Esophagus (tissue), 2 donors: ENCODE measurements at regions not wholly inside any gene's neighbourhood (a gene's known extent, or its start where the extent isn't known, plus 50 kb on each side); places are given as distances from the start of the nearest gene placed in this dataset.

Source experiments
- H3K27ac ChIP-seq, 2 donors: one replicate each; pipeline ENCODE4 v1.5.1; 2013; ENCODE audit warnings: low read depth in 2 of 2, mild to moderate bottlenecking in 2 of 2, inconsistent platforms in 1 of 2, low read length in 1 of 2, moderate library complexity in 1 of 2
- H3K27me3 ChIP-seq, 2 donors: one replicate each; pipeline ENCODE4 v1.6.1; 2013; ENCODE audit warnings: low read length in 2 of 2, control low read depth in 1 of 2, mild to moderate bottlenecking in 1 of 2; ENCODE audit not compliant: insufficient read depth in 2 of 2, control insufficient read depth in 1 of 2
- H3K36me3 ChIP-seq, 2 donors: one replicate each; pipeline ENCODE4 v1.6.1; 2013; ENCODE audit warnings: low read length in 1 of 2; ENCODE audit not compliant: control insufficient read depth in 2 of 2, insufficient read depth in 2 of 2
- H3K4me1 ChIP-seq, 2 donors: one replicate each; pipeline ENCODE4 v1.6.1; 2013; ENCODE audit warnings: low read length in 1 of 2; ENCODE audit not compliant: control insufficient read depth in 2 of 2, insufficient read depth in 2 of 2
- H3K4me3 ChIP-seq, 2 donors: one replicate each; pipeline ENCODE4 v1.5.1; 2013; ENCODE audit warnings: low read length in 2 of 2, mild to moderate bottlenecking in 2 of 2, low read depth in 1 of 2, moderate library complexity in 1 of 2
- H3K9me3 ChIP-seq, 2 donors: one replicate each; pipeline ENCODE4 v1.6.1; 2013; ENCODE audit warnings: mild to moderate bottlenecking in 2 of 2, low read depth in 1 of 2, low read length in 1 of 2, moderate library complexity in 1 of 2; ENCODE audit not compliant: control insufficient read depth in 2 of 2, insufficient read depth in 1 of 2
- WGBS, 2 donors: extraction: QIAGEN DNeasy Blood & Tissue Kit; methylation state at CpG; one replicate each; pipeline ENCODE4 v1.1.7; 2013; 5-methylcytosine and 5-hydroxymethylcytosine counted together
- donor health status: healthy with polysubstance abuse.
- donor health status: Bipolar disorder and iron deficiency.

GRCh38 chr4:126752126-126752525 is 880.6 kb upstream of the INTU start:
- Histone ChIP-seq H3K9me3 (no peaks in the 10 kb centered on the region), H3K4me3 (no peak overlapping the region), H3K27me3 (no peaks in the 10 kb centered on the region), H3K4me1 (no peaks in the 10 kb centered on the region), H3K27ac (no peak overlapping the region), H3K36me3 (no peaks in the 10 kb centered on the region)
- 78 to 84% methylated on average over 5 of the region's 5 CpGs for WGBS, 2 donors

GRCh38 chr4:126752702-126753101 is 880.1 kb upstream of the INTU start:
- Histone ChIP-seq H3K9me3 (no peaks in the 10 kb centered on the region), H3K27ac (no peak overlapping the region), H3K36me3 (no peaks in the 10 kb centered on the region), H3K4me3 (no peak overlapping the region), H3K27me3 (no peaks in the 10 kb centered on the region), H3K4me1 (no peaks in the 10 kb centered on the region)
- 84 to 90% methylated on average over 4 of the region's 4 CpGs for WGBS, 2 donors

GRCh38 chr4:126753592-126753991 is 879.2 kb upstream of the INTU start:
- Histone ChIP-seq H3K4me3 (no peak overlapping the region), H3K27ac (no peak overlapping the region), H3K9me3 (no peaks in the 10 kb centered on the region), H3K27me3 (no peaks in the 10 kb centered on the region), H3K36me3 (no peaks in the 10 kb centered on the region), H3K4me1 (no peaks in the 10 kb centered on the region)
- WGBS, 2 donors = 70 to 78% methylated on average over 1 of the region's 1 CpG

DNA sequence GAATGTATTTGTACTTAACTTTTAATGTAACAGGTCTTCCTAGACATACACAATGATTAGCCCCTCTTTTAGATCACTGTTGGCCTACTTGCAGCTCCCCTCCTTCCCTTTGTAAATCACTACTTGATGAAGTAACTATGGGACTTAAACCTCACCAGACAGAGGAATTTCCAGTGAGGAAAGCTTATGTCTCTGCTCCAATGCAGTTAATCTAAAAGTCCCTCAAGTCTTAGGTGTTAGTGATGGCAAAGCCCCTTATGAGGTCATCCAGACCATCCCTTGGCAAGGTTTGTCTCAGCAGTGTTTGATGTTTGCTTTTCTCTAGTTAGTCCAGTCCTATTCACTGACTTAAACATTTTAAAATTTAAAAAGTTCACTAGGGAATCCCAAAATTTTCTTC is 877.3 kb upstream of the INTU start:
- H3K4me1 ChIP-seq = no peaks in the 10 kb centered on the region
- H3K27me3 ChIP-seq = no peaks in the 10 kb centered on the region
- H3K27ac ChIP-seq = no peak overlapping the region
- H3K9me3 ChIP-seq = no peaks in the 10 kb centered on the region
- H3K36me3 ChIP-seq = no peaks in the 10 kb centered on the region
- H3K4me3 ChIP-seq = no peak overlapping the region

GRCh38 chr4:126756050-126756829 is 876.5 kb upstream of the INTU start:
- 54 to 65% methylated on average over 3 of the region's 3 CpGs for WGBS, 2 donors
- Histone ChIP-seq H3K9me3 (no peaks in the 10 kb centered on the region), H3K4me3 (no peak overlapping the region), H3K4me1 (no peaks in the 10 kb centered on the region), H3K36me3 (no peaks in the 10 kb centered on the region), H3K27ac (no peak overlapping the region), H3K27me3 (no peaks in the 10 kb centered on the region)

DNA sequence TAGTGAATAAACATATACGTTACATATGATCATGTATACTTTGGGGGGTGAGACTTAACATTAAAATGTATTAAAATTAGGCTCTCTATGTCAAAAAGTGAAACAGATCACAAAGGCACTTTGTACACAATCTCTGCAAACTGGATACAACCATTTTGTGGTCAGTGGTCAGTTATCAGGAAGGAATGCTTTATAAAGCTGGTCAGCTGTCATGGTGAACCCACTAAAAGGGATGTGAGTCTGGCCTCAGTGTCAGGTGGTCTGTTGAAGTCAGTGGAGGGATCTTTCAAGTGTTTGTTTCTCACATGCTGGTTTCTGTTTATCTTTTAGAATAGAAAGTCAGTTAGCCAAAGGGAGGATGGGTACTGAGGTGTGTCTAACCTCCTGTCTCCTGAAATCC is 875.5 kb upstream of the INTU start:
- Histone ChIP-seq H3K27me3 (no peaks in the 10 kb centered on the region), H3K36me3 (no peaks in the 10 kb centered on the region), H3K9me3 (no peaks in the 10 kb centered on the region), H3K4me1 (no peaks in the 10 kb centered on the region), H3K27ac (no peak overlapping the region), H3K4me3 (no peak overlapping the region)
- 93 to 95% methylated on average over 1 of the region's 1 CpG for WGBS, 2 donors

DNA sequence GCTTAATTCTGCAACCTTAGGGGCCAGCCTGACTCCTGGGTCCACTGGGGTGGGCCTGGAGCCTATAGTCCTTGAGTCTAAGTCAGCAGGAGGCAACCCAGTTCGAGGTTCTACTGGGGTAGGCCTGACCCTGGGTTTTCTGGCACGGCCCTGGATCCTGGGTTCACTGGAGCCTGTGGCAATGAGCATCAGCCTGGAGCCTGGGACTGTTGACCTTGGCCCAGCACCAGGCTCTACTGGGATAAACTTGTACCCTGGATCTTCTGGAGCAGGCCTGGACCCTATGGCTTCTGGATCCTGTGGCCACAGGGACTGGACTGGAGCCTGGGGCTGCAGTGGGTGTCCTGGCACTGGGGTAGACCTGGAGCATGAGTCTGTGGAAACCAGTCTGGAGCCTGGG is 874.3 kb upstream of the INTU start:
- no peak overlapping the region for H3K27ac ChIP-seq
- H3K4me3 ChIP-seq = no peak overlapping the region
- no peaks in the 10 kb centered on the region for H3K4me1 ChIP-seq
- no peaks in the 10 kb centered on the region for H3K9me3 ChIP-seq
- 21 to 40% methylated on average over 2 of the region's 2 CpGs for WGBS, 2 donors
- H3K27me3 ChIP-seq = no peaks in the 10 kb centered on the region
- H3K36me3 ChIP-seq = no peaks in the 10 kb centered on the region

- H3K4me3 ChIP-seq = no peak overlapping the region
- no peaks in the 10 kb centered on the region for H3K9me3 ChIP-seq
- no peak overlapping the region for H3K27ac ChIP-seq
- no peaks in the 10 kb centered on the region for H3K27me3 ChIP-seq
- no peaks in the 10 kb centered on the region for H3K4me1 ChIP-seq
- WGBS, 2 donors = 71 to 88% methylated on average over 1 of the region's 1 CpG
- H3K36me3 ChIP-seq = no peaks in the 10 kb centered on the region
Observed at GRCh38 chr4:126761947-126762662, 870.7 kb upstream of the INTU start.

GRCh38 chr4:126762663-126763247 is 870.0 kb upstream of the INTU start:
- 83 to 91% methylated on average over 5 of the region's 5 CpGs for WGBS, 2 donors
- no peaks in the 10 kb centered on the region for H3K36me3 ChIP-seq
- H3K27ac ChIP-seq = no peak overlapping the region
- no peaks in the 10 kb centered on the region for H3K27me3 ChIP-seq
- no peak overlapping the region for H3K4me3 ChIP-seq
- H3K4me1 ChIP-seq = no peaks in the 10 kb centered on the region
- no peaks in the 10 kb centered on the region for H3K9me3 ChIP-seq
